ENCODE measurements at regions not wholly inside any gene's neighbourhood (a gene's known extent, or its start where the extent isn't known, plus 50 kb on each side); places are given as distances from the start of the nearest gene placed in this dataset.

GRCh38 chr20:53829255-53829723 lies 235.7 kb upstream of the ZNF217 start:
- TF ChIP-seq POLR2AphosphoS5 (IDR thresholded peaks at IDR 0.05), result peak in 1 of 3 donors; percentile 56
- no peak for TF ChIP-seq POLR2A (IDR thresholded peaks at IDR 0.05)
- intact Hi-C loops (cut with DNase I; ENCODE audit: low total_unique reads), result no loop called here
- DNase-seq (ENCODE audit: low spot score in 2 of 2), result no peak
- Histone ChIP-seq H3K9me3 (no peaks in the 10 kb centered on the region), H3K4me1 (no peaks in the 10 kb centered on the region), H3K36me3 (no peaks in the 10 kb centered on the region), H3K27me3 (no peaks in the 10 kb centered on the region), H3K4me3 (peak overlapping the region; percentile 12 to 50 (median 34)), H3K27ac (peak overlapping the region; percentile 89 to 90)

- Histone ChIP-seq H3K27ac (peak overlapping the region; percentile 89 to 90), H3K9me3 (no peaks in the 10 kb centered on the region), H3K36me3 (no peaks in the 10 kb centered on the region), H3K27me3 (no peaks in the 10 kb centered on the region), H3K4me1 (no peaks in the 10 kb centered on the region), H3K4me3 (peak overlapping the region; percentile 12 to 50 (median 34))
- peak in 1 of 2 donors; percentile 43 for DNase-seq (ENCODE audit: low spot score in 2 of 2)
- intact Hi-C loops (cut with DNase I; ENCODE audit: low total_unique reads), result no loop called here
- TF ChIP-seq CTCF (IDR thresholded peaks at IDR 0.05) (no peak), POLR2A (IDR thresholded peaks at IDR 0.05) (no peak), POLR2AphosphoS5 (IDR thresholded peaks at IDR 0.05) (no peak)
Measured at GRCh38 chr20:53828682-53829254, 235.1 kb upstream of the ZNF217 start.

GRCh38 chr20:53828088-53828681 lies 234.5 kb upstream of the ZNF217 start:
- DNase-seq (ENCODE audit: low spot score in 2 of 2), result no peak
- Histone ChIP-seq H3K9me3 (no peaks in the 10 kb centered on the region), H3K4me3 (peak overlapping the region; percentile 12 to 50 (median 34)), H3K4me1 (no peaks in the 10 kb centered on the region), H3K27me3 (no peaks in the 10 kb centered on the region), H3K27ac (peak overlapping the region; percentile 89 to 90), H3K36me3 (no peaks in the 10 kb centered on the region)
- TF ChIP-seq POLR2AphosphoS5 (IDR thresholded peaks at IDR 0.05) (peak in 1 of 3 donors; percentile 59), CTCF (IDR thresholded peaks at IDR 0.05) (no peak), POLR2A (IDR thresholded peaks at IDR 0.05) (no peak)
- intact Hi-C loops (cut with DNase I; ENCODE audit: low total_unique reads), result no loop called here

GRCh38 chr20:53827292-53828087 lies 233.9 kb upstream of the ZNF217 start:
- Histone ChIP-seq H3K36me3 (no peaks in the 10 kb centered on the region), H3K27me3 (no peaks in the 10 kb centered on the region), H3K4me1 (no peaks in the 10 kb centered on the region), H3K4me3 (peak overlapping the region in 2 of 3 donors; percentile 34 to 50), H3K27ac (peak overlapping the region; percentile 89 to 90), H3K9me3 (no peaks in the 10 kb centered on the region)
- intact Hi-C loops (cut with DNase I; ENCODE audit: low total_unique reads), result no loop called here
- DNase-seq (ENCODE audit: low spot score in 2 of 2), result no peak
- no peak for TF ChIP-seq CTCF (IDR thresholded peaks at IDR 0.05)
- no peak for TF ChIP-seq POLR2A (IDR thresholded peaks at IDR 0.05)
- no peak for TF ChIP-seq POLR2AphosphoS5 (IDR thresholded peaks at IDR 0.05)

- Histone ChIP-seq H3K4me3 (no peak overlapping the region), H3K27me3 (no peaks in the 10 kb centered on the region), H3K36me3 (no peaks in the 10 kb centered on the region), H3K9me3 (no peaks in the 10 kb centered on the region), H3K4me1 (no peaks in the 10 kb centered on the region), H3K27ac (peak overlapping the region; percentile 67 to 90)
- DNase-seq (ENCODE audit: low spot score in 2 of 2), result no peak
- no peak for TF ChIP-seq POLR2AphosphoS5 (IDR thresholded peaks at IDR 0.05)
- TF ChIP-seq CTCF (IDR thresholded peaks at IDR 0.05), result no peak
- no peak for TF ChIP-seq POLR2A (IDR thresholded peaks at IDR 0.05)
- intact Hi-C loops (cut with DNase I; ENCODE audit: low total_unique reads), result no loop called here
Measured at GRCh38 chr20:53826597-53827291, 233.1 kb upstream of the ZNF217 start.

All from breast epithelium (tissue), 4 donors.